ENCODE measurements at regions not wholly inside any gene's neighbourhood (a gene's known extent, or its start where the extent isn't known, plus 50 kb on each side); places are given as distances from the start of the nearest gene placed in this dataset.
"Not testable (repeated sequence)": the region's sequence is repeated elsewhere in the genome, so short reads cannot be mapped to it uniquely, and the experiment has no call there.

DNA sequence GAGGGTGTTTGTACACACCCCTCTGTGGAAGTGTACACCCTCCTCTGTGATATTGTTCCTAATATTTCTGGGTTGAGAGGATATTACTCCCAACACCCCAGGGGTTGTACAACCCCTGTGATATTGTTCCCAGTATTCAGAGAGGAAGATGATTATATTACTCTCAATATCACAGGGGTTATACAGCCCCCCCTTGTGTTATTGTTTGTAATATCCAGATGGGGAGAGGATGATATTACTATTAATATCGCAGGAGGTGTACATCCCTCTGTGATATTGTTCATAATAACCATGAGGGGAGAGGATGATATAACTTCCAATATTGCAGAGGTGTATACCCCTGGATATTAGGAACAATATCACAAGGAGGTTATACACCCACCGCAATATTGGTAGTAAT lies 566.1 kb upstream of the MIS18BP1 start:
- no peak for DNase-seq

DNA sequence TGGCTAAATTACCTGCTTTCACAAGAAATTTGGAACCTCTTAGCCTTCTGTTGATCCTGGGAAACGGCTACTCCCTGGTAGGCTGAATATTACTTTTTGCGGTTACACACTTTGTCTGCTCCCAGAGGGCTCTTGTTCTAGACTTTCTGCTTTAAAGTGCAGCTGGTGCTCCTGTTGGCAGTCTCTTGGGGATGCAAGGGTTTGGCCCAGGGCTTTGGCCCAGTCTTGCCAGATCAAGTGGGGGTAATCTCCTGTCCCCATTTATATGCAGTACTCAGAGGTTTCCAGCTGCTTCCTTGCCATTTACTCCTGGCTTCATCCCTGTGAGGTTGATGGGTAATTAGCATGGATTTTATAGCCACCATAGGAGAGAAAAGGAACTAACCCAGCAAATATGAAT lies 558.2 kb upstream of the MIS18BP1 start:
- DNase-seq: no peak

DNA sequence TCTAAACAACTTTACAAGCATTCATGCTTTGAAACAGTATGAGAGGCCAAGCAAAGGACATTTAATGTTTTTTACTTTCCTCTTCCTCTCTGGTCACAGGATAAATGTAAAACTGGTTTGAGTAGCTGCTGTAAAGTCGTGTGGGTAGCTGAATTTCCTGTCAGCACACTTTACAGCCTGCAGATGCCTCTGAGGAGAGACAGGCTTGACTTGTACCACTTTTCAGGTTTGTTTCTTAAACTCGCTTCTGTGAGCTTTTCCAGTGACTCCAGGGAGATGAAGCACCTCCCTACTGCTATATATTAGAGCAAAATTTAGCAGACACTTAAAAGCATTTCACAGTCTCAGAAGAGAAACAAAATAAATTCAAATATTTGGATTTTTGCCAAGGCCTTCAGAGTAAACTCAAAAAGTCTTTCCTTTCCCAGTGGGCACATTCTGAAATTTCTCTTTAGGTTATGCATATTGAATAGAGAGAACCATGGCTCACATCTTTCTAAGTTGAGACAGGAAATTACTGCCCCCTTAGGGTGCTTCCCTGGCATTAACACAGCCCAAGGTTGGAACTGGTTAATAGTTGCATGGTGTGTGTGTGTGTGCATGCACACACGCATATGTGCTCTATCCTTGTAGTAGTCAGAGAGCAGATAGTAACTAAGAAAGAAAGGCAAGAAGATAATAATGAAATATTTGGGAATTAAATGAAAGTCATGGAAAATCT lies 557.3 kb upstream of the MIS18BP1 start:
- no peak for DNase-seq

DNA sequence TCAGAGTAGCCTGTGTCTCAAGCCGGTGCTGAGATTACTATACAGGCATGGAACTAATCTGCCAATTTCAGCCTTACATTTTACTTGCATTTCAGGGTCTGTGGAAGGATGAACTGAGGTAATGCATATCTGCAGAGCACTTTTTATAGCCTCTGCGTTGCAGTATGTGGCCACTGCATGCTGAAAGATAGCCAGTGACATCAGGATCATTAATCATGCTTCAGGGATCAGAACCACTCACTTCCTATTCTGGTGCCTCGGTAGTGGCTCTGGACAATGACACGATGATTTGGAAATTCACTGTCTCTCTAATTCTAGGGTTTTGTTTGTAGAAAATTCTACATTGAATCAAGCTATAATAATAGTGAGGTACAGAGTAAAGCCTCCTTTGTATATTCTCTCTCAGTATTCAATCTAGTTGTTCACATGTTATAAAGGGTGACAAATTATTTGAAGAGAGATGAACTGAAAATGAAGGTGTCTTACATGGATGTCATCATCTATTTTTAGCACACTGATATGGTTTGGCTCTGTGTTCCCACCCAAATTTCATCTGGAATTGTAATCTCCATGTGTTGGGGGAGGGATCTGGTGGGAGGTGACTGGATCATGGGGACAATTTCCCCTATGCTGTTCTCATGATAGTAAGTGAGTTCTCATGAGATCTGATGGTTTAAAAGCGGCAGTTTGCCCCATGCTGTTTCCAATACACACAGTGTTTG lies 554.3 kb upstream of the MIS18BP1 start:
- no peak for DNase-seq

DNA sequence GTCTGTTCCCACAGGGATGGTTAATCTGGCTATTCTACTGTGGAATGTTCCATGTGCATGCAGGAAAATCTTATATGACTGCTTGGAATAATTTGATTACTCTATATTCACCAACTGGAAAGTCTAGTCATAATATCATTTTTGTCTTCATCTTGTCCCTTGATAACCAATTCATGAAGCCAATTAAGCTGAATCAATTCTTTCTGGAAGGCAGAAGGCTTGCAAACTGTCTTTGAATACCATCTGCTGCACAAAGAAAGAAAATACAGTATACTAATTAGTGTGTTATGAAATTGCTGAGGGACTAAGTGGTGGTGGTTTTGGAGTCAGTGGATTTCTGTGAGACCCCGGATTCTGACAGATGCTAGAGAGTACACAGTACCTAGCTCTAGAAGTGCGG lies 546.5 kb upstream of the MIS18BP1 start:
- DNase-seq: no peak

DNA sequence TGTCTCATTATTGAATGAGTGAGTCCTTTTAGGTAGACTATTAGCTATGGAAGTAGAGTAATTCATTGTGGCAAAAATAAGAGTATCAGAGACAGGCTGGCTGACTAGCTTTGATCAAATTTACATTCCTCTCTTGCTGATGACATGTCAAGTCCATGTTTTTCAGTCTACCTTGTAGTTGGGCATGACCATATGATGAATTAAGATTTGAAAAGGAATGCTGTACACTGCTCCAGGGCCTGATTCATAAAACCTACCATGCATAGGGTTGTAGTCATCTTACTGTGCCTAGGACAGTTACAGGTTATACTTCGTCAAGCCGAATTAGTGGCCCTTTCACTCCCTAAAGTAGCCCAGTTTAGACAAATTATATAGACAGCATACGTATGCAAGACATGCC lies 545.7 kb upstream of the MIS18BP1 start:
- no peak for DNase-seq

DNA sequence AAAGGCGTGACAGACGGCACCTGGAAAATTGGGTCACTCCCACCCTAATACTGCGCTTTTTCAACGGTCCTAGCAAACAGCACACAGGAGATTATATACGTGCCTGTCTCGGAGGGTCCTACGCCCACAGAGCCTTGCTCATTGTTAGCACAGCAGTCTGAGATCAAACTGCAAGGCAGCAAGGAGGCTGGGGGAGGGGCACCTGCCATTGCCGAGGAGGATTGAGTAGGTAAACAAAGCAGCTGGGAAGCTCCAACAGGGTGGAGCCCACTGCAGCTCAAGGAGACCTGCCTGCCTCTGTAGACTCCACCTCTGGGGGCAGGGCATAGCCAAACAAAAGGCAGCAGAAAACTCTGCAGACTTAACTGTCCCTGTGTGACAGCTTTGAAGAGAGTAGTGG lies 543.0 kb upstream of the MIS18BP1 start:
- not testable (repeated sequence) for DNase-seq

DNA sequence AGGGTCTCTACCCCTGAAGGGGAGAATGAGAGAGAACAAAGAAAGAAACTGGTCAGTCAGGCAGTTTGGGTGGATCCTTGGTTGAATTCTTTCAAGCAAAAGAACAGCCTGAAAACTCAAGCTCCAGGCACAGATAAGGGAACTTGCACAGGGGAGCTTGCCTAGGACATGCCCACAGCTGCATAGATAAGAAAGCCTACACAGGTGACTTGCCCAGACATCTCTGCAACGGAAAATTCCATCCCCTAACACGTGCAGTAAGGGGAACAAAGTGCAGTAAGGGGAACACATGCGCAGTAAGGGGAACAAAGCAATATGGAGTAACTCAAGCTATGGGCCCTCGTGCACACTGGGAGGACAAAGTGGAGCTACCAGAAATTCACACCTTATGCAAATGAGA lies 540.1 kb upstream of the MIS18BP1 start:
- DNase-seq: no peak

DNA sequence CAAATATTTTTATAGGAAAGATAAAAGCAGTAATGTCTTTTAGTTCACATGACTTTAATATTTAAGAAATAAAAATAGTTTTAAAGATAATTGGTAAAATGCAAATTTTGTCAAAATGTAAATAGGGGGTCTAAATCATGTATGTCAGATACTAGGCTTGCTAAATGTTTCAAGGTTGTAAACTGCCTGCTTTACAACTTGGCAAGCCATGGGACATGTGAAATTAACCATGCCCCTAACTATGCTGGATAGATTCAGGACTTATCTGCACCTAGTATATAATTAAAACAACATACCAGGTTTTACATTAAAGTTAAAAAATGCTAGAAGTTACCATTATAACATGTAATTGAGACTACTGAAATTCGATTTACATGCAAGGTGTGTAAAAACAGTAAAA lies 537.3 kb upstream of the MIS18BP1 start:
- no peak for DNase-seq

DNA sequence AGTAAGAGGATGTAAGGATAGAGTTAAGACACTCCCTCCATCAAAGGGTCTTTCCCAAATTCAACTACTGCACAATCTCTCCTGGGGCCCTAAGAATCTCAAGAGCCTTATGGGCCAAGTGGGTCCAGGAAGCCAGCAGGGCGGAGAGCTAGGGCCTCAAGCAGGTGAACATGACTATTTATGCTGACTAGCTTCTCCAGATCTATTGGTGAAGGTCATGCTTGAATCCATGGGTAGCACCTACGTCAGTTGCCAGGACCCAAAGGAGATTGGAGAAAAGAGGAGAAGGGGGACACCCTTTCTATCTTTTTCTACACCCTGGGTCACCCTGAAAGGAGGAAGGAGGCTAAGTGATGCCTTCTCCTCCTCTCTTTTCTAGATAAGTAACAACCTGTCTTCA lies 534.2 kb upstream of the MIS18BP1 start:
- DNase-seq: no peak

DNA sequence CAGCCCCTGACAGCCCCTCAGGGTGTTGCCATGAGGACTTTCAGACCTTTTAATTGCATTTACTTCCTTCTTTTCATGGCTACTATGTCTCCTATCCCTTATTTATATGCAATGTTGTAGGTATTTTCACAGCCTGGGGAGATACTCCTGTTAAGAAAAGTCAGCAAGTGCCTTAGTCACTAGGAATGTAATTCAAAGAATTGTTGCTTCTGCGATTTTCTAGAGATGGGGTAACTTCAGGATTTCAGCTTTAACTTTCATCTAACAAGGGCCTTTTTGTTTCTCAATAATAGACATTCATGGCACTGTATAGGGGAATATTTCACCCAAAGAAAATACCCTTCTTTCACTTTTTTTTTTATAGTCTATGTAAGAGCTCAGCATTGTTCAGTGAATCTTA lies 533.3 kb upstream of the MIS18BP1 start:
- DNase-seq: no peak

DNA sequence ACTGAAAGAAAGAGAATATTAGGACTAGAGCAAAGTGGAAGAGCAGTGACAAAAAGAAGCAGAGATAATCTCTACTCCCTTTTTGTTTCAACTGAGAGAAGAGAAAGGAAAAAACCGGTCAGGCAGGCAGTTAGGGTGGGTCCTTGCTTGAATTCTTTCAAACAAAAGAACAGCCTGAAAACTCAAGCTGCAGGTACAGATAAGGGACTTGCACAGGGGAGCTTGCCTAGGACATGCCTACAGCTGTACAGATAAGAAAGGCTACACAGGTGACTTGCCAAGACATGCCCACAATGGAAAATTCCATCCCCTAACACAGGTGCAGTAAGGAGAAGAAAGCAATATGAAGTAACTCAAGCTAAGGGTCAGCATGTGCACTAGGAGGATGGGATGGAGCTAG lies 532.2 kb upstream of the MIS18BP1 start:
- no peak for DNase-seq

DNA sequence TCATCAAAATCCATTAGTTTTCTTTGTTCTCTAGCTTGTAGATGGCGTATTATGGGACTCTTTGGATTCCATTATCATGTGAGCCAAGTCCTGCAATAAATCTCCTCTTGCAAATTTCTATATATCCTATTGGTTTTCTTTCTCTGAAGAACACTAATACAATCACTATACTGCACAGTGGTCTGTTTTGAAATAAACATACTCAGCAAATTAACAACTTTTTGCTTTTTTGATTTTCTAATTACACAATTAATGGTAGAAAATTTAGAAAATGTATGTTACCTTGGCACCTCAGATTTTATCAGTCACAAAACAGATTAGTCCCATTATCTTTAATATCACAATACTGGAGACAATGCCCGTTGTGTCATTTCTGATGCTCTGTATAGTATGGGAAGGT lies 513.2 kb upstream of the MIS18BP1 start:
- no peak for DNase-seq

DNA sequence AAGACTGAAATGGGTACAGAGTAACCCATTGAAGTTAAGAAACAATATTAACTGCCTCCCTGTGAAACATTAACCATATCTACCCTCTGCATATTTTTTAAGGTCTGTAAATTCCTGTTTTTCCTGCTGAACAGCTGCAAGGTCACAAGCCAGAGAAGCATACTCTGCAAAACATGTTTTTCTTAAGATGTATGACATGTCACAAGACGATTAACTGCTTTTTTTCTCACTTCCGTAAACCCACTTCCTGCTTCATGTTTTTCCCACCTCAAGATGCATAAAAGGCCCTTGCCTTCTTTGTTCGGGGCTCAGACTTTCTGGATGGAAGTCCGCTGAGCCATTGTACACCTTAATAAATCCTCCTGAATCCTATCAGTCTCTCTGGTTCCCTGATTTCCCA lies 504.7 kb upstream of the MIS18BP1 start:
- DNase-seq: no peak

DNA sequence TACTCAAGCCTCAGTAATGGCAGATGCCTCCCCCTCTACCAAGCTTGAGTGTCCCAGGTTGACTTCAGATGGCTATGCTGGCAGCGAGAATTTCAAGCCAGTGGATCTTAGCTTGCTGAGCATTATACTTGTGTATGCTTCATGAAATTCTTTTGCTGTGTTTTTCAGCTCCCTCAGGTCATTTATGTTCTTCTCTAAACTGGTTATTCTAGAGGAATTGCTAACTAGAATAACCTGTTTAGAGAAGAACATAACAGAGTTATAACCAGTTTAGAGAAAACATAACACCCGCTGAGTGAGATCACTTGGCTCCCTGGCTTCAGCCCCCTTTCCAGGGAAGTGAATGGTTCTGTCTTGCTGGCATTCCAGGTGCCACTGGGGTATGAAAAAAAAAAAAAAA lies 503.4 kb upstream of the MIS18BP1 start:
- DNase-seq: not testable (repeated sequence)

DNA sequence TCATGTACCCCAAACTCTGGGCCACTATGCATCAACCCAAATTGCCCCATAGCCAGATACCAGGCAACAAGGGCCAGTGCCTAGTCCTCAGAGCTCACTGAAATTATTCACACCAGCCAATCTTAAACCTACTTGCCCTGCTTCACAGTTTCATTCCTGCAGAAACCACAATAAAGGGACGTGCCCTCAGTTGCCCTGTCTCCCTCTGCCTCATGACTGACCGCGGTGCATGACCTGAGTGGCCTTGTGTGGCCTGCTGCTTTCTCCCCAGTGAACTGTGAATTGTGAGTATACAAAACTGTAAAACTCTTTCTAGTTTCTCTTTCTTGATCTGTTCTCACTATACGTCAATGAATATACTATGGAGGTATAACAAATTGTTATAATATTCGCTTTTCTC lies 490.9 kb upstream of the MIS18BP1 start:
- DNase-seq: no peak

DNA sequence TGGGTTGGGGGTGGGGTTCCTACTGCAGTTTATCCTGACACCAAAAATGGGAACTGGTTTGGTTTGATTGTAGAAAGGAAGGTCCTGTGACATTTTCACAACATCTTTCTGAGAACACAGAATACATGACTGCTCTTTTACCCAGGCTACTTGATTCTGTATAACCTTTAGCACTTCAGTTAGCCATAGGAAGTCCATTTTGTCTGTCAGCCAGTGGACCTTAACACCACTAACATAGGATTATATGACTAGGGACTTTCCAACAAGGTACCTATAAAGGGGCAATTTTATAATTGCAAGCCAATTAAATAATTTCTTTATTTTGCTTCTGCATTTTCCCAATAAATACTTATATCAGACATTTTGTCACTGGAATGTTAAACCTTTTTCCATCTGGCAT lies 489.2 kb upstream of the MIS18BP1 start:
- DNase-seq: no peak

DNA sequence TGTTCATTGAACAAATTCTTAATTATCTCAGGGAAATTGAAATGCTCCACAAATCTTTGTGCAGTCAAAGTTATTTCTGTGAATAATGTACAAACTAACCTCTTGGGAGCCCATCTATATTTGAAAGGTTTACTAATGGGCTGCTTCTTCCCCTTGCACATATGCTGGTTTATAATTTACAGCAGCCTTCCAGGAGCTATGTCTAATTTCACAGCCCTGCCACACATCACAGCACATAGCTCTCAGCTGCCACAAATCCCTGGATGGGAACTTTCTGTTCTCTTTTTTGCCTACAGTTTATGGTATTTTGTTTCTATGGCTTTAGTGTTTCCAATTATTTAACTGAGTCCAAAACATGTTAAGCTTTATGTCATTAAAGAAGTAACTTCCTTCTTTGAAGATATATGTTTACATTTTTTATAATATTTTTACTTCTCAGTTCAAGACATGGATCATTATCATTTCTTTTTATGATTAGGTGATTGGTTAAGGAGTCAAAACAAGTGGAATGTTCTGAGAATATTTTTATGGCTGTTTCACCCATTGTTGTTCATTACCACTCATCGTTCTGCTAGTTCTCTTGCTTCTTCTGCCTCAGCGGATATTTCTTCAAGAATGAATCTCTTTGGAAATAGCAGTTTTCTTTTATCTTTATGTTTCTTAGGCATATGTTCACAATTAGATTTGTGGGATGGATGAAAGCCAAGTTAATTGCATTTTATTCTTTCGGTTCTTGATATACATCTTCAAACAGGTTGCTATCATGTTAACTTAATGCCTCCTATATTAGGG lies 475.6 kb upstream of the MIS18BP1 start:
- DNase-seq: no peak

DNA sequence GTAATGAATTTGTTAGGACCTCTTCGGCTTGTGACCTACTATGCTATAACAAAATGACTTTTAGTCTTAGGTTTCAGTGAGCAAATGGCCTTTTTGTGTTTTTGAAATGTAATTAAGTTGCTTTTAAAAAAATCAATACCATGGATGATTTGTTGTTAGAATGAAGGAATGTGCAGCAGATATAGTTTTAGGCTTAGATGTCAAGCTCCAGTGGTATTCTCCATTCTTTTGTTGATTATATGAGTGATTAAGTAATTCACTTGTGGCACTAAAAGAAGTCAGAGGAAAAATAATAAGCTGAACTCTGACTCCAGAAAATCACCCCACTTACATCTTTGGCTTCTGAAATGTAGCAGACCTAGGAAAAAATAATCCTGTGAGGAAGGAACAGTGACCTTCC lies 474.1 kb upstream of the MIS18BP1 start:
- DNase-seq: no peak

DNA sequence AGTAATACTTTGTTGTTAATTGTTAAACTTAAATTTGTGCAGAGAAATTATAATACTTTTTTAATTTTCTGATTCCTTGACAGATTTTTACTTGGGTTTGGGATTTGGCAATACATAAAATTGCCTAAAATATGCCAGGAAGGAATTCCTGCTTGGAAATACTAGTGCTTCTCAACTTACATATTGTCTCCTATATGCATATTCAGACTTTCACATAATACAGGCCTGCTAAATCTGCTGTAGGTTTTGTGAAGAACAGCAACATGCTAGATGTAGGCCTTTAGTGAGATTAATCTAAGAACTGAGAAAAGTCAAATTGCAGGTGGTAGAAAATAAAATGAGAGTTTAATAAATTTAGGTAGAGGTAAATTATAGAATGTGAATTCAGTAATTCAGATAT lies 468.5 kb upstream of the MIS18BP1 start:
- no peak for DNase-seq

DNA sequence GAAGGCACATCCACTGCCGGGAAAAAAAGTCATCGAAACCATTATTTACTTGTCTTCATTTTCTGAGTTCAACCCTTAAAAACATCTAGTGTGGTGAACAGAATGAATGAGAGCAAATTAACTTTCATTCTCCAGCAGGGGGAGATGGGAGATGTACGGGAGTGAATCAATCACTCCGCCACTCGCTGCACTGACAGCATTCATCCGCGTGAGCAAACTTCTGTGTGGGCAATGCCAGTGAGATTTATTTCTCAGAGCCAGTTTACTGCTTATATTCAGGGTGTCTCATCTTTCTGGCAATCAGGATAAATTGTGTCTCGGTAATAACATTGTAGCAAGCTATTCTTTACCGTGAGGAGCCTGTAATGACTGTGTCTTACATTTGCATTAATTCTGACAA lies 463.6 kb upstream of the MIS18BP1 start:
- DNase-seq: no peak

DNA sequence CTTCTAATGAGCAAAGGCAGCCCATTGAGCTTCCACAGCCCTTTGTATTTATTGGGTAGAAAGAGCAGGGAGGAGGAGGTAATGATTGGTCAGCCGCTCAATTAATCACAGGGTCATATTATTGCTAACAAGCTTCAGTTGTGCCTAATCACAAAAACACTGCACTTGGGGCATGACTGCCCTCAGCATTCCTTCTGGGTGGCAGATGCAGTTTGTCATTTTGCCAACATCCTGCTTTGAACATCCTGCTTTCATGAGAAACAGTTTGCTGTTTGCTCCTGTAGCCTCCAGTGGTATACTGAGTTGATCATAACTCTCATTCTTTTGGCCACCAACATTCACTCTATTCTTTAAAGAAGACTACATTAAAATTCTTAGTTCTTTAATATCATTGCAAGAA lies 462.9 kb upstream of the MIS18BP1 start:
- DNase-seq: no peak

DNA sequence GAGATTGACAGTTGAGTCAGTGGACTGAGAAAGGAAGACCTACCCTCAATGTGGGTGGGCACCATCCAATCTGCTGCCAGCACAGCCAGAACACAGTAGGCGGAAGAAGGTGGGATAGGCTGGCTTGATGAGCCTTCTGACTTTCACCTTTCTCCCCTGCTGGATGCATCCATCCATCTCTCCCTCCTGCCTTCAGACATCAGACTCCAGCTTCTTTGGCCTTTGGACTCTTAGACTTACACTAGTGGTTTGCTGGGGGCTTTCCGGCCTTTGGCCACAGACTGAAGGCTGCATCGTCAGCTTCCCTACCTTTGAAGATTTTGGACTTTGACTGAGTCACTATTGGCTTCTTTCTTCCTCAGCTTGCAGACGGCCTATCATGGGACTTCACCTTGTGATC lies 456.5 kb upstream of the MIS18BP1 start:
- DNase-seq: no peak

DNA sequence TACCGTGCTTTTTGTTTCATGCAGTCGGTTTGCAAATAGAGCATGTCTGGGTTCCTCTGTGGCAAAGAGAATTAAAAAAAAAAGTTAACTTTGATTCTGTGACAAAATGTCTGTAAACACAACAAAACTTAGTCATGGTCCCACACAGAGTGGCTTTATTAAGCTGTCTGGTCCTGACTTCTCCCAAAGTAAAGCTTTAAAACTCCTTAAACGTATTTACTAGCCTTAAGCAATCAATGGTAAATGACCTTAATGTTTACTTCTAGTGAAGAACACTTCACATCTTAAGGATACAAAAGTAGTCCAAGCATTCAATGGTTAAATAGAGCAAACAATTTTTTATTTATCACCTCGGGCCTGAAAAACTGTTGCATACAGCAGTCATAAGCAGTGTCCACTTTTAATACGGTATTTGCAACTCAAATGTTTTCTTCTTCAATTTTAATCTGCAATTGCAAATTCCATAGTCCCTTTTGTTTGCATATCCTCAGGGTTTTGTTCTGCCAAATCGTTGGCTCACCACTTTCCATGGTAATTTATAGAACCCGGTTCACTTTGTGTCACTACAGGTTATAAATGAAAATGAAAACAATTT lies 453.0 kb upstream of the MIS18BP1 start:
- no peak for DNase-seq
